Activated naive CD4-positive, alpha-beta T cell treated with anti-CD3 and anti-CD28 coated beads, Interleukin-2, amount 50 U/mL, for 24 hours (primary cell): ENCODE measurements at regions not wholly inside any gene's neighbourhood (a gene's known extent, or its start where the extent isn't known, plus 50 kb on each side); places are given as distances from the start of the nearest gene placed in this dataset.
"Not testable (repeated sequence)": the region's sequence is repeated elsewhere in the genome, so short reads cannot be mapped to it uniquely, and the experiment has no call there.

Experiments
- H3K27ac Mint-ChIP-seq: one replicate; pipeline ENCODE4 v1.8.0; 2021; ENCODE audit warnings: mild to moderate bottlenecking, mixed read lengths
- H3K27me3 Mint-ChIP-seq: one replicate; pipeline ENCODE4 v1.8.0; 2021; ENCODE audit warnings: mixed read lengths
- H3K36me3 Mint-ChIP-seq: one replicate; pipeline ENCODE4 v1.8.0; 2021; ENCODE audit warnings: mixed read lengths
- H3K4me1 Mint-ChIP-seq: one replicate; pipeline ENCODE4 v1.8.0; 2021; ENCODE audit warnings: mixed read lengths
- H3K4me3 Mint-ChIP-seq: one replicate; pipeline ENCODE4 v1.8.0; 2021; ENCODE audit warnings: mild to moderate bottlenecking, mixed read lengths
- H3K9me3 Mint-ChIP-seq: one replicate; pipeline ENCODE4 v1.8.0; 2021; ENCODE audit warnings: mixed read lengths

- no peaks in the 10 kb centered on the region for H3K9me3 Mint-ChIP-seq
- peaks cover 3% of the 10 kb centered on the region for H3K27me3 Mint-ChIP-seq
- H3K4me3 Mint-ChIP-seq: no peak overlapping the region
- H3K36me3 Mint-ChIP-seq: no peaks in the 10 kb centered on the region
- no peaks in the 10 kb centered on the region for H3K4me1 Mint-ChIP-seq
- no peak overlapping the region for H3K27ac Mint-ChIP-seq
These were observed 330.5 kb upstream of the SFSWAP start for GRCh38 chr12:131380220-131380964.

- Mint-ChIP-seq H3K27ac (no peak overlapping the region), H3K4me1 (no peaks in the 10 kb centered on the region), H3K4me3 (no peak overlapping the region), H3K9me3 (no peaks in the 10 kb centered on the region), H3K27me3 (peaks cover 3% of the 10 kb centered on the region), H3K36me3 (no peaks in the 10 kb centered on the region)
These were observed 329.8 kb upstream of the SFSWAP start for GRCh38 chr12:131380965-131381705.

- Mint-ChIP-seq H3K4me1 (no peaks in the 10 kb centered on the region), H3K36me3 (no peaks in the 10 kb centered on the region), H3K27ac (no peak overlapping the region), H3K4me3 (no peak overlapping the region), H3K27me3 (peaks cover 3% of the 10 kb centered on the region), H3K9me3 (no peaks in the 10 kb centered on the region)
These were observed 329.0 kb upstream of the SFSWAP start for GRCh38 chr12:131381716-131382430.

- H3K9me3 Mint-ChIP-seq: no peaks in the 10 kb centered on the region
- H3K36me3 Mint-ChIP-seq: no peaks in the 10 kb centered on the region
- H3K27ac Mint-ChIP-seq: no peak overlapping the region
- peaks cover 3% of the 10 kb centered on the region for H3K27me3 Mint-ChIP-seq
- H3K4me3 Mint-ChIP-seq: no peak overlapping the region
- no peaks in the 10 kb centered on the region for H3K4me1 Mint-ChIP-seq
These were observed 327.6 kb upstream of the SFSWAP start for GRCh38 chr12:131383291-131383690.

GRCh38 chr12:131383741-131384543 is 326.9 kb upstream of the SFSWAP start:
- H3K9me3 Mint-ChIP-seq: no peaks in the 10 kb centered on the region
- H3K36me3 Mint-ChIP-seq: no peaks in the 10 kb centered on the region
- peaks cover 3% of the 10 kb centered on the region for H3K27me3 Mint-ChIP-seq
- H3K27ac Mint-ChIP-seq: no peak overlapping the region
- no peak overlapping the region for H3K4me3 Mint-ChIP-seq
- H3K4me1 Mint-ChIP-seq: no peaks in the 10 kb centered on the region

- H3K36me3 Mint-ChIP-seq: no peaks in the 10 kb centered on the region
- H3K9me3 Mint-ChIP-seq: no peaks in the 10 kb centered on the region
- H3K27ac Mint-ChIP-seq: no peak overlapping the region
- no peaks in the 10 kb centered on the region for H3K4me1 Mint-ChIP-seq
- no peak overlapping the region for H3K4me3 Mint-ChIP-seq
- peaks cover 3% of the 10 kb centered on the region for H3K27me3 Mint-ChIP-seq
These were observed 326.4 kb upstream of the SFSWAP start for GRCh38 chr12:131384544-131384855.

- no peak overlapping the region for H3K27ac Mint-ChIP-seq
- no peaks in the 10 kb centered on the region for H3K9me3 Mint-ChIP-seq
- H3K36me3 Mint-ChIP-seq: no peaks in the 10 kb centered on the region
- H3K27me3 Mint-ChIP-seq: peaks cover 4% of the 10 kb centered on the region
- no peaks in the 10 kb centered on the region for H3K4me1 Mint-ChIP-seq
- no peak overlapping the region for H3K4me3 Mint-ChIP-seq
These were observed 325.4 kb upstream of the SFSWAP start for GRCh38 chr12:131385313-131386166.

GRCh38 chr12:131386167-131386521 is 324.7 kb upstream of the SFSWAP start:
- Mint-ChIP-seq H3K27ac (no peak overlapping the region), H3K9me3 (no peaks in the 10 kb centered on the region), H3K4me3 (no peak overlapping the region), H3K27me3 (peaks cover 4% of the 10 kb centered on the region), H3K4me1 (no peaks in the 10 kb centered on the region), H3K36me3 (no peaks in the 10 kb centered on the region)

GRCh38 chr12:131386781-131387180 is 324.1 kb upstream of the SFSWAP start:
- Mint-ChIP-seq H3K9me3 (no peaks in the 10 kb centered on the region), H3K27me3 (peaks cover 4% of the 10 kb centered on the region), H3K4me1 (no peaks in the 10 kb centered on the region), H3K36me3 (no peaks in the 10 kb centered on the region), H3K4me3 (no peak overlapping the region), H3K27ac (no peak overlapping the region)

GRCh38 chr12:131387281-131388163 is 323.4 kb upstream of the SFSWAP start:
- Mint-ChIP-seq H3K27me3 (peaks cover 4% of the 10 kb centered on the region), H3K36me3 (no peaks in the 10 kb centered on the region), H3K27ac (no peak overlapping the region), H3K4me1 (no peaks in the 10 kb centered on the region), H3K4me3 (no peak overlapping the region), H3K9me3 (no peaks in the 10 kb centered on the region)

GRCh38 chr12:131388164-131389053 is 322.5 kb upstream of the SFSWAP start:
- H3K4me1 Mint-ChIP-seq, H3K36me3 Mint-ChIP-seq, H3K27ac Mint-ChIP-seq, H3K27me3 Mint-ChIP-seq, H3K4me3 Mint-ChIP-seq, H3K9me3 Mint-ChIP-seq: not testable (repeated sequence)

GRCh38 chr12:131389054-131390013 is 321.6 kb upstream of the SFSWAP start:
- Mint-ChIP-seq H3K4me3 (no peak overlapping the region), H3K27me3 (peaks cover 4% of the 10 kb centered on the region), H3K27ac (no peak overlapping the region), H3K36me3 (no peaks in the 10 kb centered on the region), H3K9me3 (no peaks in the 10 kb centered on the region), H3K4me1 (no peaks in the 10 kb centered on the region)
